ENCODE measurements at regions not wholly inside any gene's neighbourhood (a gene's known extent, or its start where the extent isn't known, plus 50 kb on each side); places are given as distances from the start of the nearest gene placed in this dataset.

GRCh38 chr6:156601152-156602065, 175.8 kb upstream of the ARID1B start:
- Mint-ChIP-seq H3K36me3 (ENCODE audit: insufficient read depth, unreplicated experiment) (no peaks in the 10 kb centered on the region), H3K9me3 (ENCODE audit: low read depth, unreplicated experiment) (peaks cover 5% of the 10 kb centered on the region), H3K27me3 (ENCODE audit: unreplicated experiment) (peaks cover 45% of the 10 kb centered on the region), H3K4me3 (ENCODE audit: low read depth, unreplicated experiment) (no peak overlapping the region), H3K4me1 (ENCODE audit: low read depth, unreplicated experiment) (no peaks in the 10 kb centered on the region), H3K27ac (ENCODE audit: unreplicated experiment) (no peak overlapping the region)
- DNase-seq, result no peak
- CTCF ChIA-PET, result no interaction called here
- intact Hi-C loops (cut with micrococcal nuclease; ENCODE audit: unreplicated experiment), result no loop called here
- no TSS peak for BruUV-seq (replicated peaks)
- TF ChIP-seq CTCF (IDR thresholded peaks at IDR 0.05; ENCODE audit: unreplicated experiment), result no peak

GRCh38 chr6:156600678-156601077, 176.5 kb upstream of the ARID1B start:
- intact Hi-C loops (cut with micrococcal nuclease; ENCODE audit: unreplicated experiment), result no loop called here
- CTCF ChIA-PET, result no interaction called here
- peaks cover 3% of the 10 kb centered on the region for H3K9me3 Mint-ChIP-seq (ENCODE audit: low read depth, unreplicated experiment)
- peaks cover 38% of the 10 kb centered on the region for H3K27me3 Mint-ChIP-seq (ENCODE audit: unreplicated experiment)
- no TSS peak for BruUV-seq (replicated peaks)
- no peaks in the 10 kb centered on the region for H3K4me1 Mint-ChIP-seq (ENCODE audit: low read depth, unreplicated experiment)
- no peak for DNase-seq
- H3K36me3 Mint-ChIP-seq (ENCODE audit: insufficient read depth, unreplicated experiment), result no peaks in the 10 kb centered on the region
- no peak overlapping the region for H3K4me3 Mint-ChIP-seq (ENCODE audit: low read depth, unreplicated experiment)
- no peak for TF ChIP-seq CTCF (IDR thresholded peaks at IDR 0.05; ENCODE audit: unreplicated experiment)
- H3K27ac Mint-ChIP-seq (ENCODE audit: unreplicated experiment), result no peak overlapping the region

GRCh38 chr6:156599978-156600590, 177.1 kb upstream of the ARID1B start:
- no peak overlapping the region for H3K4me3 Mint-ChIP-seq (ENCODE audit: low read depth, unreplicated experiment)
- DNase-seq, result no peak
- no peaks in the 10 kb centered on the region for H3K36me3 Mint-ChIP-seq (ENCODE audit: insufficient read depth, unreplicated experiment)
- intact Hi-C loops (cut with micrococcal nuclease; ENCODE audit: unreplicated experiment), result no loop called here
- CTCF ChIA-PET, result no interaction called here
- H3K27ac Mint-ChIP-seq (ENCODE audit: unreplicated experiment), result no peak overlapping the region
- no peaks in the 10 kb centered on the region for H3K4me1 Mint-ChIP-seq (ENCODE audit: low read depth, unreplicated experiment)
- H3K27me3 Mint-ChIP-seq (ENCODE audit: unreplicated experiment), result peaks cover 33% of the 10 kb centered on the region
- no TSS peak for BruUV-seq (replicated peaks)
- no peak for TF ChIP-seq CTCF (IDR thresholded peaks at IDR 0.05; ENCODE audit: unreplicated experiment)
- peaks cover 2% of the 10 kb centered on the region for H3K9me3 Mint-ChIP-seq (ENCODE audit: low read depth, unreplicated experiment)

- intact Hi-C loops (cut with micrococcal nuclease; ENCODE audit: unreplicated experiment), result no loop called here
- no peak for TF ChIP-seq CTCF (IDR thresholded peaks at IDR 0.05; ENCODE audit: unreplicated experiment)
- peaks cover 33% of the 10 kb centered on the region for H3K27me3 Mint-ChIP-seq (ENCODE audit: unreplicated experiment)
- H3K9me3 Mint-ChIP-seq (ENCODE audit: low read depth, unreplicated experiment), result no peaks in the 10 kb centered on the region
- H3K36me3 Mint-ChIP-seq (ENCODE audit: insufficient read depth, unreplicated experiment), result no peaks in the 10 kb centered on the region
- CTCF ChIA-PET, result no interaction called here
- H3K4me3 Mint-ChIP-seq (ENCODE audit: low read depth, unreplicated experiment), result no peak overlapping the region
- no peaks in the 10 kb centered on the region for H3K4me1 Mint-ChIP-seq (ENCODE audit: low read depth, unreplicated experiment)
- no TSS peak for BruUV-seq (replicated peaks)
- no peak overlapping the region for H3K27ac Mint-ChIP-seq (ENCODE audit: unreplicated experiment)
- no peak for DNase-seq
These were observed 177.8 kb upstream of the ARID1B start for GRCh38 chr6:156599366-156599765.
